ENCODE measurements at regions not wholly inside any gene's neighbourhood (a gene's known extent, or its start where the extent isn't known, plus 50 kb on each side); places are given as distances from the start of the nearest gene placed in this dataset.
"Not testable (repeated sequence)": the region's sequence is repeated elsewhere in the genome, so short reads cannot be mapped to it uniquely, and the experiment has no call there.

- no peak for DNase-seq
Observed at GRCh38 chr2:53188851-53189510, 578.6 kb upstream of the CHAC2 start.

GRCh38 chr2:53183581-53183980, 584.0 kb upstream of the CHAC2 start:
- DNase-seq: no peak

GRCh38 chr2:53182601-53183000, 585.0 kb upstream of the CHAC2 start:
- DNase-seq: no peak

GRCh38 chr2:53181759-53182158, 585.8 kb upstream of the CHAC2 start:
- DNase-seq: no peak

- no peak for DNase-seq
Observed at GRCh38 chr2:53177327-53177726, 590.3 kb upstream of the CHAC2 start.

GRCh38 chr2:53174539-53174938, 593.1 kb upstream of the CHAC2 start:
- DNase-seq: no peak

GRCh38 chr2:53173698-53174455, 593.7 kb upstream of the CHAC2 start:
- DNase-seq: no peak

- no peak for DNase-seq
Observed at GRCh38 chr2:53173091-53173490, 594.5 kb upstream of the CHAC2 start.

- no peak for DNase-seq
Observed at GRCh38 chr2:53170466-53170865, 597.1 kb upstream of the CHAC2 start.

- DNase-seq: no peak
Observed at GRCh38 chr2:53167227-53167626, 600.4 kb upstream of the CHAC2 start.

GRCh38 chr2:53150146-53150545, 617.5 kb upstream of the CHAC2 start:
- DNase-seq: no peak

- DNase-seq: no peak
Observed at GRCh38 chr2:53148221-53148620, 619.4 kb upstream of the CHAC2 start.

GRCh38 chr2:53131416-53131815, 636.2 kb upstream of the CHAC2 start:
- no peak for DNase-seq

GRCh38 chr2:53130441-53130943, 637.1 kb upstream of the CHAC2 start:
- DNase-seq: no peak

GRCh38 chr2:53129851-53130250, 637.8 kb upstream of the CHAC2 start:
- DNase-seq: no peak

GRCh38 chr2:53127061-53127650, 640.4 kb upstream of the CHAC2 start:
- DNase-seq: no peak

- no peak for DNase-seq
Observed at GRCh38 chr2:53114991-53115390, 652.6 kb upstream of the CHAC2 start.

- no peak for DNase-seq
Observed at GRCh38 chr2:53114582-53114981, 653.0 kb upstream of the CHAC2 start.

- not testable (repeated sequence) for DNase-seq
Observed at GRCh38 chr2:53112408-53112807, 655.2 kb upstream of the CHAC2 start.

- DNase-seq: no peak
Observed at GRCh38 chr2:53111406-53111805, 656.2 kb upstream of the CHAC2 start.

- no peak for DNase-seq
Observed at GRCh38 chr2:53111004-53111403, 656.6 kb upstream of the CHAC2 start.

- no peak for DNase-seq
Observed at GRCh38 chr2:53108246-53108645, 659.4 kb upstream of the CHAC2 start.

GRCh38 chr2:53104263-53104662, 663.3 kb upstream of the CHAC2 start:
- no peak for DNase-seq

GRCh38 chr2:53103679-53104078, 663.9 kb upstream of the CHAC2 start:
- DNase-seq: no peak
